ENCODE measurements at regions not wholly inside any gene's neighbourhood (a gene's known extent, or its start where the extent isn't known, plus 50 kb on each side); places are given as distances from the start of the nearest gene placed in this dataset.
"Not testable (repeated sequence)": the region's sequence is repeated elsewhere in the genome, so short reads cannot be mapped to it uniquely, and the experiment has no call there.

DNA sequence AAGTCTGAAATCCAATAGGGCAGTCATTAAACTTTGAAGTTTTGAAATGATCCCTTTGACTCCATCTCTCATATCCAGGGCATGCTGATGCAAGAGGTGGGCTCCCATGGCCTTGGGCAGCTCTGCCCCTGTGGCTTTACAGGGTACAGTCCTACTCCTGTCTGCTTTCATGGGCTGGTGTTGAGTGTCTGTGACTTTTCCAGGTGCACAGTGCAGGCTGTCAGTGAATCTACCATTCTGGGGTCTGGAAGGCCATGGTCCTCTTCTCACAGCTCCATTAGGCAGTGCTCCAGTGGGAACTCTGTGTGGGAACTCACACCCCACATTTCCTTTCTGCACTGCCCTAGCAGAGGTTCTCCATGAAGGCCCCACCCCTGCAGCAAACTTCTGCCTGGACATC lies 435.4 kb upstream of the C16orf82 start:
- not testable (repeated sequence) for FAIRE-seq; DNase-seq (ENCODE audit: extremely low spot score, insufficient read length, low read depth)

DNA sequence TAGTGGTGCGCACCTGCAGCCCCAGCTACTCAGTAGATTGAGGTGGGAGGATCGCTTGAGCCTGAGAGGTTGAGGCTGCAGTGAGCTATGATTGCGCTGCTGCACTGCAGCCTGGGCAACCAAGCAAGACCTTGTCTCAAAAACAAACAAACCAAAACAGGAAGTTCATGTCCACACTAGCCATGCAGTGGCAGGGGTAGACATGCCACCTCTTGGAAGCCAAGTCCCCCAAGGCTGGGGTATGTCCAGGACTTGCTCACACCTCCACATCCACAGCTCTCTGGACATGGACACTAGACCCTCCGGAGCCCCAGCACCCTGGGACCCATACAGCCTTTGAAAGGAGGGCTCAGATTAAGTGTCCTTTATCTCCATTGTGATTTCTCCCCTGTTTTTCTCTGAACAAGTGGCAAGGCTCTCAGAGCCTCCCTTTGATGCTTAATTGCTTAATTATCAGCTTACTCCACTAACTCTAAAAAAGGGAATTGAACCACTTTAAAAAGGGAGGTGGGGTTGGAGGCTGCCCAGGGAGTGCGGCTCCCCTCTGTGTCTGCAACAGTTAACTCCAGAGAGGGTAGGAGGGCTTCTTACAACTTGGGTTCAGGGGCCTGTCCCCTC lies 424.6 kb upstream of the C16orf82 start:
- no peak for DNase-seq (ENCODE audit: extremely low spot score, insufficient read length, low read depth)
- no peak for FAIRE-seq

DNA sequence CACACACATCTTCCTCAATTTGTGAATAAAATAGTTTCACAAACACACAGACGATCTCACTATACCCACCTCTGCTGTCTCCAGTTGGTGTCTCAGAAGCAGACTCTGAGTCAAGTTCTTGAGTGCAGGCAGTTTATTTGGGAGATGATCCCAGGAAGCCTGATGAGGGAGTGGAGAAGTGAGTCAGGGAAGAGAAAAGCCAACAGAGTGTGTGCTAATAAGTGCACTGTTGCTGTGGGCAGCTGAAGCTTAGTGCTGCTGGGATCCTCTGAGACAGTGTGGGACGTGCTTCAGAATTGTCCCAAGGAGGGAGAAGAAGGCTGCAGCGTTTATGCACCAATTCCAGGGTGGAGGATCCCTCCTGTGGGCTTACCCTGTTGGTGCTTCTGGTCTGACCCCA lies 423.2 kb upstream of the C16orf82 start:
- no peak for DNase-seq (ENCODE audit: extremely low spot score, insufficient read length, low read depth)
- no peak for FAIRE-seq

DNA sequence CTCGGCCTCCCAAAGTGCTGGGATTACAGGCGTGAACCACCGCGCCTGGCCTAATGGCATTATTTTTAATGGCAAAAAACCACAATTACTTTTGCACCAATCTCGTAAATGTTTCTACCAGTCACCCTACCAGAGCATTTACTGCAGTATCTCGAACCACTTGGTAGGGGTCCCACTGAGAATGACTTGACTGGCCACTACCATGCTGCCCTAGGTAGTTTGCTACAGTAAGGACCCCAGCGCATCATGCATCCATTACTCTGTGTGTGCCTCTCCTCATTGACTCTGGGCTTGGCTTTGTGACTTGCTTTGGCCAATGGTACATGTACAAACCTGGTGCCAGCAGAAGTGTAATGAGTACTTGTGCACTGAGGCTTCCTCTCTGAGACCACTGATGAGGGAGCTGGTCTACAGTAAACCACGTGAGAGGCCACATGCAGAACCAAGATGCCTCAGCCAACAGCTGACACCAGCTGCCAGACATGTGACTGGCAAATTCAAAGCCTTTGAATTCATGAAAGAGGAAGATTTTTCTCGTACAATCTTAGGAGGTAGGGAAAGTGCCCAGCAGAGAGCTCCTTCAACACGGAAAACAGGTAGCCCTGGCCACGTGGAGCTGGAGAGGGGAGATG lies 421.7 kb upstream of the C16orf82 start:
- DNase-seq (ENCODE audit: extremely low spot score, insufficient read length, low read depth) = no peak
- FAIRE-seq = no peak

DNA sequence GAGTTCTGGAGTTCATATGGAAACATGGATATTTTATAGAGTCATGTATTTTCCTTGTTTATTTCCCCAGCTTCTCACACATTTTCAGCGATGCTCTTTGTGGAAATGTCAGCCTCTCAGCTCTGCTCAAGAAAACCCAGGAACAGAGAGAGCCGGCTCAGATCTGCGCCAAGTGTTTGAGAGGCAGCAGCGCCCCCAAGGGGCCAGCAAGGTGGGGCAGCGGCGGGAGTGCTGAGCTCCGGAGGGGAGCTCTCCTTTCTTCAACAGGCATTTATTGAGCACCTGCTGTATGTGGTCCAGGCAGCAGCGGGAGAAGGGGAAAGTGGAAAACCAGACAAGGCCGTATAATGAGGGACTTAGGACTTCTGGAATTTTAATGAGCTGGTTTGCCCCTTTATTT lies 421.1 kb upstream of the C16orf82 start:
- no peak for DNase-seq (ENCODE audit: extremely low spot score, insufficient read length, low read depth)
- FAIRE-seq = no peak

DNA sequence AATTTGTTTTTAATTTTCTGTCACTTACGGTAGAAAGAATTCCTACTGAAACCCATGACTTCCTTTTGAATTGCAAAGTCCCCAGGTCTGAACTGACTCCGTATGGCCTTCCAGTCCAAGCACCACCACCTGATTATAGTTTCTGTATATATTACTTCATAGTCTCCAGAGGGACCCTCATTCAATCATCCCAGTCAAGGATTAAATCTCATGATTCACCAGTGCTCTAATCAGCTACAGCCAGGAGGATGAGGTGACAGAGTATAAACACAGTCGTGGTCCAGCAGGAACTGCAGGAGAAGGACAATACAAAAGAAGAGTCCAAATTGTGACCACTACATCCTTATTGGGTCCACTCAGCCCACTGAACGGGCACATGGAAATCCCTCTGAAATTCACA lies 418.9 kb upstream of the C16orf82 start:
- FAIRE-seq = no peak

DNA sequence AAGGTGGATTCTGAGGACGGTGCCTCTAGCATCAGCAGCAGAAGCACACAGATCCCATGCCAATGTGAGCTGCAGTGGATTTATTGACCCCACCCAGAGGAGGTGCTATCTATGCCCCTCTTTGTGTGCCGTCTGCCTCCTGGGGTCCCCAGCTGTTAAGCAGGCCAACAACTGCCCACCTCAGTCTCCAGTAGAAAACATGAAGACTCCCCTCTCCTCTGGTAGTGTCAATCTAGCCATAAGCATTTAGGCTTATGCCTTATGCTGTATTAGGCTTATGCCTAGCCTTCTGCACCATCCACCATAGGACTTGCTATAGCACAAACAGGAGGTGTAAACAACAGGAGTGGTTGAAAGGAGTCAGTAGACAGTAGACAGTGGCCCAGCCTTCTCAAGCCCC lies 417.9 kb upstream of the C16orf82 start:
- DNase-seq (ENCODE audit: extremely low spot score, insufficient read length, low read depth) (no peak), FAIRE-seq (no peak)

More for the DNA sequence above, 418.9 kb upstream of the C16orf82 start:
- DNase-seq (ENCODE audit: extremely low spot score, insufficient read length, low read depth) = no peak

DNA sequence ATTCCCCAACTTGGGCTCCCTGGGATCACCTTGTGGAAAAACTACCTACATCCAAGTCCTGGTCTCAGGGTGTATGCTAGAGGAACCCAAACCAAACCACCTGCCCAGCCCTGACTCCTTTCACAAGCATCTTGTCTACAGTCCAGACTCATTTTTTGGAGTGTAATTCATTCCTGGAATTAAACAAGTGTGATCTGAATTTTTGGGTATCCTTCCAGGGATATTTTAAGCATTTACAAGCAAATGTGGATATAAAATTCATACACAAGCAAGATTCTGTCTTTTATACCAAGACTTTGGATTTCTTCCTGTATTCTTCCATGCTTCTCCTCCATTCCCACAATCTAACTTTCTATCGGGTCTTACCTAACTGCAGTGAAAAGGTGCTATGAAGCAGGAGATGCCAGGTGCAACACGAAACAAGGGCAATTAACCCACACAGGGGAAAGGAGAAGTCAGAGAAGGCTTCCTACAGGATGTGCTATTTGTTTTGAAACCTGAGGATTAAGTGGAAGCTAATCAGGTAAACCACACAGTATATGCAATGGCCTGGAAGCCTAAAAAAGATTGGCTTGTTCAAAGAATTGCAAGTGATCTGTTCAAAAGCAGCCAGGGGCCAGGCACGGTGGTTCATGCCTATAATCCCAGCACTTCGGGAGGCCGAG lies 417.2 kb upstream of the C16orf82 start:
- DNase-seq (ENCODE audit: extremely low spot score, insufficient read length, low read depth) = no peak

DNA sequence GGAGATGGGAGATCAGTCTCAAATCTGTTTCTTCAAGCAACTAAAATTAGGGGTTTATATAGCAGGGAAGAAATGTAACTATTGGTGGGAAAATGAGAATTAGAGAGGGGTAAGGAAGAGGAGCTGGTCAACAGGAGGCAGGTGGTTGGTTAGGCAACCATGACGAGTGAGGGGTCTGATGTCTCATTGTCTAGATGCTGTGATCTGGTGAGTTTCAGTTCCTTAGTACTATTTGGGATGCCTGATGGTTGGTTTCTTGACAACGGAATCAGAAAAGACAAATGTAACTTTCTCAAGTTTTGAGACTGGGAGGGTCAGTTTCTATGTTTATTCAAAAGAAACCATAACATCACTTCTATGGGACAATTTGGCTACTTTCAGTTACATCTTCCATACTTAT lies 415.3 kb upstream of the C16orf82 start:
- no peak for DNase-seq (ENCODE audit: extremely low spot score, insufficient read length, low read depth)
- no peak for FAIRE-seq

More for the DNA sequence above, 417.2 kb upstream of the C16orf82 start:
- FAIRE-seq = no peak

DNA sequence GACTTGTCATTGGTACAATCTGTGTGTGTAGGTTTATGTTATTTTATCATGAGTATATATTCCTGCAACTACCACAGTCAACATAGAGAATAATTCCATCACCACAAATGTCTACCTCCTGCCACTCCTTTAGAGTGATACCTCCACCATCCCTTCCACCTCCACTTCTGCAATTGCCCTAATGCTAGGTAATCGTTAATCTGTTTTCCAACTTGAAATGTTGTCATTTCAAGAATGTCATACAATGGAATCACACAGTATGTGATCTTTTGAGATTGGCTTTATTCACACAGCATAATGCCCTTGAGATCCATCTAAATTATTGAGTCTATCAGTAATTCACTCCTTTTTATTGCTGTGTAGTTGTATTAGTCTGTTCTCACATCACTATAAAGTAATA lies 414.8 kb upstream of the C16orf82 start:
- DNase-seq (ENCODE audit: extremely low spot score, insufficient read length, low read depth) (no peak), FAIRE-seq (no peak)

DNA sequence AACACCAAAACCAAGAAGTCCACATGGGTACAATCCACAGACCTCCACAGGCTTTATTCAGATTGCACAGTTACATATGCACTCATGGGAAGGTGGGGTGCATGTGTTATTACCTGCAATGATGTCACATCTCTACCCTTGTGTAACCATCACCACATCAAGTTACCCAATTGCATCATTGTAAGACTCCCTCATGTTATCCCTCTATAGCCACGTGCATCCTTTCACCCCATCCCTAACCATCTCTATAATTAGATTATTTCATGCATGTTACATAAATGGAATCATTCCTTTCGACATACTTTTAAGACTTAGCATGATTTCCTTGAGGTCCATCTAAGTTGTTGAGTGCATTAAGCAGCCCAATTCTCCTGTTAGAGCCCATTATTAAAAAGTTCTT lies 408.2 kb upstream of the C16orf82 start:
- FAIRE-seq = no peak

DNA sequence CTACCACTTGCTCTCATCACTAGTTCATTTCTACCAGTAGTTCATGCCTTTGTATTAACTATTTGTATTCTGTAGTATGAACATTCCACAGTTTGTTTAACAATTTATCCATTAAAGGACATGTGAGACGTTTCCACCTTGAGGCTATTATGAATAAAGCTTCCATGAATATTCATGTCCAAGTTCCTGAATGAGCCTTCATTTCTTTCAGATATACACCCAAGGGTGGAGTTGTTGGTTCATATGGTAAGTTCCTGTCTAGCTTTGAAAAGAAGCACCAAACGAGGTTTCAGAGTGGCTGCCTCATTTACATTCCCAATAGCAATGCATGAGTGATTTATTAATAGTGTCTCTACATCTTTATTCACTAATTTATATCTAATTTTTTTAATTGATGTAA lies 407.8 kb upstream of the C16orf82 start:
- FAIRE-seq (no peak), DNase-seq (ENCODE audit: extremely low spot score, insufficient read length, low read depth) (no peak)

More for the DNA sequence above, 408.2 kb upstream of the C16orf82 start:
- no peak for DNase-seq (ENCODE audit: extremely low spot score, insufficient read length, low read depth)

DNA sequence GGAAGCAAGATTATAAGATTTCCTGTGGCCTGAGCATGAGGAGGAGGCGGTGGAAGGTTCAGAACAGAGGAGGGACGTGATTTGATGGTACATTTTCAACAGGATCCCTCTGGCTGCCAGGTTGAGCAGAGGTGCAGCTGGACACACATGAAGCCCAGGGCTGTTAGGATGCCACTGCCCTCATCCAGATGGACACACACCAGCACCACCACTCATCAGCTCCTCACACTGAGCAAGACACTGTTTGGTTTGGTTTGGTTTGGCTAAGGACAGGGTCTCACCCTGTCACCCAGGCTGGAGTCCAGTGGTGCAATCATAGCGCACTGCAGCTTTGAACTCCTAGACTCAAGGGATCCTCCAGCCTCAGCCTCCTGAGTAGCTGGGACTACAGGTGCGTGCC lies 402.6 kb upstream of the C16orf82 start:
- DNase-seq (ENCODE audit: extremely low spot score, insufficient read length, low read depth) (no peak), FAIRE-seq (no peak)

DNA sequence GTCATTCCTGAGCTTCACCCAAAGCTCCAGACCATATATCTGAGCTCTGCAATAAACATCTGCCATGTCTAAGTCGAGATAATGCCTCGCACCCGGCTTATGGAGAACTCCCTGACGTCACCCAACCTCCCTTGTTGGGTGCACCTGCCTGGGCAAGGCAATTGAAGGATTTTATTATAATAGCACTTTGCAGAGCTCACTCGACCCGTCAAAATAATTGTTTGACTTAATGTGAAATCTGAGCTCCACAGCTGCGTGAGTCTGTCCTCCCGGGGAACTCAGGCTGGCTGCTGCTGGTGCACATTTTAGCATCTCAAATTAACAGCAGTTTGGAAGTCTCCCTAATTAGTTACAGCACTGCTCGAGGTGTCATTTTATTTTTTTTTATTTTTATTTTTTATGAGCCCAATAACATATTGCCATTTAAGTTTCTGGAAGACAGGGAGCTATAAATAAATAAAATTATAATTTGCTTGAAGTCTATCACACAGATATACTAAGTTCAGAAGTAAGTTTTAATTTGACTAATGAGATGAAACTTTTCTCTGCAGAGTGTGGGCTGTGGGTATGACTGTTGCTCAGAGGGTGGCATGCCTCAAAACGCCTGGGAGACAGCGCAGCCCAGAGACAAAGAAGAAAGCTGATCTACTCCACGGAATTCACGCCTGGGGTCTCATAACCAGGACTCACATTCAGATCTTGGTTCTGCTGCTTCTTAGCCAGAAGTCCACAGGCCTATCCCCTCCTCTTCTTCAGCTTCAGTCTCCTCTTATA lies 401.4 kb upstream of the C16orf82 start:
- DNase-seq (ENCODE audit: extremely low spot score, insufficient read length, low read depth) (no peak), FAIRE-seq (no peak)

DNA sequence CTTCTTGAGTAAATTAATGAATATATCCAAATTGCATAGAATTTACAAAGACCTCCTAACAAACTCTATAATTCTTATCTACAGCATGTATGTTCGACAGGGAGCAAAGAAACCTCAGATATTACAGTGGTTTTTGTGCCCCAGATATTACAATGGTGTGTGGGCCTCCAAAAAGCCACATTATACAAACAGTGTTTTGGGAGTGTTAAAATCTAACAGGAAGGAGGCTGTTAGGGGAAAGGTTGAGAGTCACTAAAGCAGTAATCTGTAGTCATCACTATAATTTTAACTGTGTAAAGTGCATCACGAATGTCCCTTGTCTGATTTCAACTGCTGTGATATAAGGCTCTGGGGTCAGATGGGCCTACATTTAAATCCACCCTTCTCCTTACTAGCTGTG lies 400.2 kb upstream of the C16orf82 start:
- FAIRE-seq (no peak), DNase-seq (ENCODE audit: extremely low spot score, insufficient read length, low read depth) (no peak)

DNA sequence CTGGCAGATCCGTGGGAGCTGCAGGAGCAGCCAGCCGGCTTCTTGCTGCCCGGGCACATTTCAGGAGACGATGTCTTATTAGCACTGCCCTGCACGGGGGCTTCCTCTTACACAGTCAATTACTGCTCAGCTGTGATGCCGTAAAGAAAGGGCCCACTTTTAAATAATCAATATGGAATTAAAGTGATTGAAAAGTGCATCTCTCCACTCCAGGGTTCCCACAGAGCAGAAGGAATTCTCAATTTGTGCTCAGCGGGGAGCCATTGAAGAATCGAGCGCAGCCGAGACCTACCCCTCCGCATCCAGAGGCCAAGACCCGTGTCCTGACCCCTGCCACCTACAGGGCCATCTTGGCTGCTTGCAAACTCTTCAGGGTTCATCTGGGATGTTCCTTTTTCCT lies 399.4 kb upstream of the C16orf82 start:
- DNase-seq (ENCODE audit: extremely low spot score, insufficient read length, low read depth) (no peak), FAIRE-seq (no peak)

DNA sequence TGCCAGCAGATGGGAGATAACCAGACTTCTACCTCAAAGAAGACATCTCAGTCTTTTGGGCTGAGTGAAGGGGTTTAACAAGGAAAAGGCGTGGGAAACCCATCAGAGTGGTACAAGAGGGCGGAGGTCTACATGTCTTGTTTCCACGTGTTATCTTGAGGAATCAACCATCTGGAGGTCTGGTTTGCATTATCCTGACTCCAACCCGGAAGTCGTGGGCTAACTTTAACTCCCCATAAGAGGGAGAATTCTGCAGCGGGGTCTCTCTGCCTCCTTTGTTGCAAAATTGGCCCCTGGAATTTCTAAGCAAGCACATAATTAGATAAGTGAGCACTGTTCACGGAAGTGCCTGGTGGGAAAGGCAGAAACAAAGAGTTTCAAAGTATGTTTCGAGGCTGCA lies 398.7 kb upstream of the C16orf82 start:
- FAIRE-seq (no peak), DNase-seq (ENCODE audit: extremely low spot score, insufficient read length, low read depth) (no peak)

DNA sequence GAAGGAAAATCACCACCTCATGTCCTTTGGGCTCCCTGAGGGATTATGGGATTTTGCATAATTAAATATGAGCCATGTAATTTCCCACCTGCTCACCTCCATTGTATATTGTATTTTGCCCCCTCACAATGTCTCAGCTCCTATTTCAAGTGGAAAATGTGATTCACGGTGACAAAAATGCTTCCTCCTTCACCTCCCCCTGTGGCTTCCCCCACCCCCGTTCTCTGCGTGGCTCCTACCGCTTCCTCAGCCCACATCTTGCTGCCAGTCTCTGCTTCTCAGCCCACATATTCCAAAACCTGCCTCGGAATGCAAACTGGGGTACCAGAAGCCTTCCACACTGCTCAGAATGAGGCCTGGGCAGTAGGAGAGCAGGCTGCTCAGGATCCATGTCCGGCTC lies 394.5 kb upstream of the C16orf82 start:
- FAIRE-seq = no peak
- DNase-seq (ENCODE audit: extremely low spot score, insufficient read length, low read depth) = no peak

DNA sequence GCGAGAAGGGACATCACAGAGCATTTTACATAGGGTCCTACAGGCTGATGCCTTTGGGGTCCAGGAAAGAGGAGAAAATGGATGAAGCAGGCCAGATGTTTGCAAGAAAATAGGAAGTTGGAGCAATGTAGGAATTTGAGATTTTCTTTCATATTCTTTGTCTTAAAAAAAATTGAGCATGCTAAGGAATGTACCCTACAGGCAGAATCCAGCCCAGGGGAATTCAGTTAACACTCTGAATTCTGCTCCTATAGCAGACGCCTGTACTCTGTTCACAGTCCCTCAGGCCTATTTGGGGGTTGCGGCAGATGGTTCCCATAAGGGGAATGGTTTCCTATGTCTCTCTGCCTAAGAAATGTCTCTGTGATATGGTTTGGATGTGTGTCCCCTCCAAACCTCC lies 393.7 kb upstream of the C16orf82 start:
- DNase-seq (ENCODE audit: extremely low spot score, insufficient read length, low read depth) = no peak
- no peak for FAIRE-seq

DNA sequence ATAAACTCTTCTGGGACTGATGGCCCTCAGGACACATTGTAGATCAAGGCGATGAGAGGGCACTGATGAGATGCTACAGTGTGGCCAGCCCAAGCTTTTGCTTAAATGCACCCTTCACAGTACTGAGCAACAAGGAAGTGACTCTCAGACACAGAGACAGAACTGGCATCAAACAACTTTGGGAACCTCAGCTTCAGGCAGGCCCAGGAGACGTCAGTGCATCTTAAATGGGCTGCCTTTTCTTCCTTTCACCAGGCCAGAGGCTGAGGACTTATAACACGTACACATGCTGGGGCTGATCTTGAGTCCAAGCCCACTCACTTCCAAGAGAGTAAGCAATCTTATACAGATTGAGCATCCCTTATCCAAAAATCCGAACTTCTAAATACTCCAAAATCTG lies 386.1 kb upstream of the C16orf82 start:
- FAIRE-seq (no peak), DNase-seq (ENCODE audit: extremely low spot score, insufficient read length, low read depth) (no peak)

DNA sequence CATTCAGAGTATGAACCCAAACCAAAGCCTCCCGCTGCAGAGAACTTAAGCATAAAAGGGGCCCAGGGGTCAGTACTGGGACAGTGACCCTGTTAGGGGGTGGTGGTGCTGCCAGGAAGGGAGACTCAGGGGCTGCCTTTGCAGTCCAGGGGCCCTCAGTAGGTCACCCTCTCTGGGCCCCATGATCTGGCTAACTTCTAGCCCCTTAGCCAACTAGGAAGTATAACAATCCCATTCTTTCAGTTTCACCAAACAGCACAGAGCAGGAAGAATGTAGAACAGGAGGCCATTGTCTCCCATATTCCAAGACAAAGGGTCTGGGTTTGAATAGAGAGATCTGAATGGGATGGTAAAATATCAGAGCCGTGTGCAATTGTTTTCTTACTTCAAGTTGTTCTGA lies 378.6 kb upstream of the C16orf82 start:
- DNase-seq (ENCODE audit: extremely low spot score, insufficient read length, low read depth) (no peak), FAIRE-seq (no peak)
